Inflammatory macrophage treated with lipopolysaccharide for 4 hours (primary cell): ENCODE measurements at regions not wholly inside any gene's neighbourhood (a gene's known extent, or its start where the extent isn't known, plus 50 kb on each side); places are given as distances from the start of the nearest gene placed in this dataset.
"Not testable (repeated sequence)": the region's sequence is repeated elsewhere in the genome, so short reads cannot be mapped to it uniquely, and the experiment has no call there.

ENCODE experiments used
- DNase-seq: peaks from one replicate; pipeline ENCODE4 v3.0.0-alpha.2; 2020

- DNase-seq, result no peak
These were observed 273.1 kb upstream of the SLITRK5 start for GRCh38 chr13:87398047-87398446.

- no peak for DNase-seq
These were observed 267.3 kb upstream of the SLITRK5 start for GRCh38 chr13:87403748-87404432.

GRCh38 chr13:87426742-87427141, 244.4 kb upstream of the SLITRK5 start:
- no peak for DNase-seq

GRCh38 chr13:87444135-87444534, 227.0 kb upstream of the SLITRK5 start:
- no peak for DNase-seq

- no peak for DNase-seq
These were observed 218.9 kb upstream of the SLITRK5 start for GRCh38 chr13:87452281-87452680.

- DNase-seq, result no peak
These were observed 217.9 kb upstream of the SLITRK5 start for GRCh38 chr13:87453244-87453643.

GRCh38 chr13:87459419-87459818, 211.8 kb upstream of the SLITRK5 start:
- DNase-seq, result no peak

- no peak for DNase-seq
These were observed 173.7 kb upstream of the SLITRK5 start for GRCh38 chr13:87497426-87497825.

- no peak for DNase-seq
These were observed 172.5 kb upstream of the SLITRK5 start for GRCh38 chr13:87498681-87499080.

GRCh38 chr13:87524775-87525174, 146.4 kb upstream of the SLITRK5 start:
- no peak for DNase-seq

GRCh38 chr13:87533776-87534175, 137.4 kb upstream of the SLITRK5 start:
- DNase-seq, result no peak

- DNase-seq, result no peak
These were observed 135.3 kb upstream of the SLITRK5 start for GRCh38 chr13:87535911-87536310.

- no peak for DNase-seq
These were observed 134.7 kb upstream of the SLITRK5 start for GRCh38 chr13:87536499-87536898.

- no peak for DNase-seq
These were observed 134.3 kb upstream of the SLITRK5 start for GRCh38 chr13:87536899-87537298.

- DNase-seq, result no peak
These were observed 133.2 kb upstream of the SLITRK5 start for GRCh38 chr13:87537951-87538350.

- DNase-seq, result no peak
These were observed 132.7 kb upstream of the SLITRK5 start for GRCh38 chr13:87538366-87539052.

- DNase-seq, result no peak
These were observed 118.0 kb upstream of the SLITRK5 start for GRCh38 chr13:87553142-87553541.

- no peak for DNase-seq
These were observed 117.1 kb upstream of the SLITRK5 start for GRCh38 chr13:87554045-87554444.

GRCh38 chr13:87557788-87558187, 113.4 kb upstream of the SLITRK5 start:
- no peak for DNase-seq

- not testable (repeated sequence) for DNase-seq
These were observed 109.6 kb upstream of the SLITRK5 start for GRCh38 chr13:87561580-87561979.

GRCh38 chr13:87570669-87571068, 100.5 kb upstream of the SLITRK5 start:
- no peak for DNase-seq

GRCh38 chr13:87582399-87582798, 88.8 kb upstream of the SLITRK5 start:
- no peak for DNase-seq

- no peak for DNase-seq
These were observed 80.7 kb upstream of the SLITRK5 start for GRCh38 chr13:87590518-87590917.

- not testable (repeated sequence) for DNase-seq
These were observed 66.7 kb upstream of the SLITRK5 start for GRCh38 chr13:87604437-87604836.

- no peak for DNase-seq
These were observed 63.9 kb upstream of the SLITRK5 start for GRCh38 chr13:87607266-87607665.
